ENCODE measurements at regions not wholly inside any gene's neighbourhood (a gene's known extent, or its start where the extent isn't known, plus 50 kb on each side); places are given as distances from the start of the nearest gene placed in this dataset.

GRCh38 chr2:234705108-234705507 lies 208.2 kb upstream of the ARL4C start:
- TF ChIP-seq CTCF (IDR thresholded peaks at IDR 0.05; ENCODE audit: low read length) (no peak), EZH2 (IDR thresholded peaks at IDR 0.05; ENCODE audit: borderline replicate concordance, low read length) (no peak)

All from OCI-LY1 (cell line).